GM19025 (cell line): ENCODE measurements at regions not wholly inside any gene's neighbourhood (a gene's known extent, or its start where the extent isn't known, plus 50 kb on each side); places are given as distances from the start of the nearest gene placed in this dataset.
"Not testable (repeated sequence)": the region's sequence is repeated elsewhere in the genome, so short reads cannot be mapped to it uniquely, and the experiment has no call there.

Experiments used
- ATAC-seq: cut with Tn5 transposase; IDR thresholded peaks from one replicate; pipeline ENCODE4 v1.9.1; 2021; ENCODE audit warnings: mild to moderate bottlenecking, low read depth, moderate library complexity; ENCODE audit not compliant: unreplicated experiment

DNA sequence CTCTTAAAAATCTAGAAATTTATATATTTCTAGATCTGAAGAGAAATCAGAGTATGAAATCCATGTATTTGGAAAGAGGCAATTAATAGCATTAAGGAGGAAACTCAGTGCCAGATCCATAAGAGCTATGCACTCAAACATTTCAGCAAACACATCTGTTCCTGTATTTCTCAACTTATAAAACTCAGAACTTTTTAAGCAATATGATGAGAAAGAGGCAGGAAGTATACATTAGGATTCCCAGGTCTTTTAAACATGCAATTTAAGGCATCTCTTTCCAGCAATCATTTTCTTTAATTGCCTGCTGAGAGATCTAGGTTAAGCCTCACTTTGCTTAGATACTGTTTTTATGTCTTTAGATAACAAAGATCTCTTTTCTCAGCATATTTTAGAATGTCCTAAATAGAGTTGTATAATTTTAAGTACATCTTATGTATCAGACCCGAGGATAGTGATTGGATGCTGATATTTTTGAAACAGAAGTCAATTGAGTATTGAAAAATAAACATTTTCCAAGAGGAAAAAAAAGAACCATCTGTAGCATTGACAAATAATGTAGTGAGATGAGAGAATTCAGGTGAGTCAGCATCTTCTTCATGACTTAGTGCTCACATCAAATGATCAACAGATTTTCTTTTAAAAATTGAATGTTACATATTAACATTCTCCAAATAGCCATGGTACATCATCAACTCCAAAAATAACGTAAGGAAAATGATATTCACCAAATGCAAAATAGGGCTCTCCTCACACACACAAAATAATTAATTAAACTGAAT is 461.4 kb upstream of the NOX3 start:
- no peak for ATAC-seq

DNA sequence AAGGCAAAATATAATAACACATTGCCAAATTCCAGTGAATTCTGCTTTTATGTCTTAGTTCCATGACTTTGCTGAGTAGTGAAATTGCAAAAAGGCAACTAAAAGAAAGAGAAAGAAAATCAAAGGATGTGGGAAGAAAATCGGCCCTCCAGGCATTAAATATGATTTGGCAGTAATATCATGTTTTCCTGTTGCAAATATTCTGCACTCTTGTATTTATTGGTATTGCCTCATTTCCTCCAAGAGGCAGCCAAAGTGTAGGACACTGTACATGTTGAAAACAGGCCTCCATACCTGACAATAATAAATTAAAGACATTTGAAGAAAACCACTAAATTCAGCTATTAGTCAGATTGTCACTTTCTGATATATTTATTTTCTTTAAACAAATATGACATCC is 460.0 kb upstream of the NOX3 start:
- ATAC-seq = no peak

DNA sequence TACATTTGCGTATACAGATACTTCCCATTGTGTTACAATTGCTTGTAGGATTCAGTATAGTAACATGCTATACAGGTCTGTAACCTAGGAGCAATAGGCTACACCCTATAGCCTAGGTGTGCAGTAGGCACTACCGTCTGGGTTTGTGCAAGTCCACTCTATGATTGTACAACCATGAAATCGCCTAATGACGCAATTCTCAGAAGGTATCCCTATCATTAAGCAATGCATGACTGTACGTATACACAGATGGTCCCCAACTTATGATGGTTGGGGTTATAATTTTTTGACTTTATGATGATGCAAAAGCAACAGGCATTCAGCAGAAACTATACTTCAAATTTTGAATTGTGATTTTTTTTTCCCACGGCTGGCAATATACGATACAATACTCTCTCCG is 458.2 kb upstream of the NOX3 start:
- no peak for ATAC-seq

DNA sequence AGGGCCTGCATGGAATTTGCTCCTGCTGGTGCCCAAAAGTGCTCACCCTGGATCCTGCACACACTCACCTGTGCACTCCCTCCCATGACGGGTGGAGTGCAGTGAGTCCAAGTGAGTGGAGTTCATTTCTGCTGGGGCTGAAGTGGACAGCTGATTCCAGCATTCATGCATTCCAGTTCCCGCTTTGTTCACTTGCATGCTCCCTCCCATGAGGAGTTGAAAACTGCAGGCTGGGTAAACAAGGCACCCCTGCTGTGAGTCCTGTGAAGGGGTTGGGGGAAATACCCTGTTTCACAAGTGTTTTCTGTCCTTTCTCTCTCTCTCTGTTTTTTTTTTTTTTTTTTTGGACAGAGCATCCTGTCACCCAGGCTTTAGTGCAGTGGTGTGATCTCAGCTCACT is 454.1 kb upstream of the NOX3 start:
- ATAC-seq = no peak

DNA sequence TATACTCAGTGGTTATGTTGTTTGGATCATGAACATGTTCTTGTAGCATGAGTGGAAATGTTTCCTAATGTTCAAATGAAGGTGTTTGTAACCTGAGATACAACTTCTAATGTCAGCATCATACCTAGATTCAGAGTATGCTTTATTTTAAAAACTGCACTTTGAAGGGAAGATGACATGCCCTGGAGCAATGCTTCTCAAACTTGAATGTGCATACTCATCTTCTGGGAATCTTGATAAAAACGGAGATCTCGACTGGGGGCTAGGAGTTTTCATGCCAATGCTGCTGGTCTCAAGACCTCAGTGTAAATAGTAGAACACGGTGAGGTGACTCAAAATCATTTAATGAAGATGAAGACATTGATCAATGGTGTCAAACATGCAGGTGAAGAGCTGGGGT is 440.0 kb upstream of the NOX3 start:
- no peak for ATAC-seq

DNA sequence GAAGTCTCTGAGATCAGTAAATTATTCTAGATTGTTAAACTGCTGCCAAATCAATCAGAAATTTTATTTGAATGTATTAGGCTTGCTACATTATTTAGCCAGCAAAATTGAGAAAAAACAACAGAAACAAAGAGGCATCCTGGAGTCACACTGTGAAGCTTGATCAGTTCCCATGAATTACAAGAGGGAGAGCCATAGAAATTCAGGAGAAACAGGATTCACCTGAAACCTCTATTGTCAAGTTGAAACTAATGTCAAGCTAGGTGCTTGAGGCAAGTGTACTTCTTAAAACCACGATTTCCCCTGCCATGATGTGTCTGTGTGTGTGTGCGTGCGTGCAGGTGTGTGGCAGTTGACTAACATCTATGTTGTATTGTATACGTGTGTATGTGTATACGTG is 439.1 kb upstream of the NOX3 start:
- ATAC-seq = no peak

DNA sequence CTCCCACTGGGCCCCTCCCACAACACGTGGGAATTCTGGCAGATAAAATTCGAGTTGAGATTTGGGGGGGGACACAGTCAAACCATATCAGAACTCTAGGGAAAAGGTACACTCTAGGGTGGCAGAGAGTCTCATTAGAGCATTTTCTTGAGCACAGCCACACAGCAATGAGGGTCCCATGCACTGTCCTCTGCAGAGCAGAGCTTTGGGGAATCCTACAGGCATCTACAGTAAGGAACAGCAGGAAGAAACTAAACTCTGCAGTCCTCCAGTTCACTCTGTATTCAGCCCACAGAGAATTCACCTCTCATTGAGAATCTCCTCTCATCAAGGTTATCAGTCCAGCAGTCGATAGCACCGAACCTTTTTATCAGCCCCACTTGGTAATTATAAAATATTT is 438.6 kb upstream of the NOX3 start:
- ATAC-seq = no peak

DNA sequence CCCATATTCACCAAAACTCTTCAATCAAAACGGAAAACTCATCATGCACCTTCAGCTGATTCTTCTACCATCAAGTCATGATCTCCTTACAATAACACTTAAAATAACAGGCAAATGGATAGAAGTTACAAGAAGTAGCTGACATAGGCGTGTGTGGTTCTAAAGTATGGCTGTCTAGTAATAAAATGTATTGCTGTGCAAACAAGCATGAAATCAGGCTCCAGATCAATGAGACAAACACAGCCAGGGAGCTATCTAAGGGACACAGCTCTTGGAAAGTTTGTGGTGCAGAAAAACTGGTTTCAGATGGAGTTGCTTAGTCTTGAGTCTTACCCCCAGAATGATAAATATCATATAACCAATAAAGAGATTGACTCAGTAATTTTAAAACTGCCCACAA is 434.8 kb upstream of the NOX3 start:
- ATAC-seq = no peak

DNA sequence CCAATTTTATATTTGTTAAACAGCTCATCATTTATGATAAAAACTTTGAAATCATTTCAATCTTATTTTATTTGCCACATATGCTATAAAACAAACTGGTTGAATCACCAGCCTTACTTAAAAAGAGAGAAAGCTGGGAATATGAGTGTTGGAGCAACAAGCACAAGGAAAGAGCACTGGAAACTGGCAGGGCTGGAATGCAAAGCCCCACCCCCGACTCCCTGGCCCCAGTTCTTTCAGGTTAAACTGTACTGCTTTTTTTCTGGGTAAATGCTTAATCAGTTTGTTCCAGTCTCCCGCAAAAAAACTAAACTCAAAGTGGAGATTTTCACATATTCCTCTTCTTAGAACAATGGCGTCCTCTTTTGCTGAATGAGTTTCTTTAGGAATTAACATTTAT is 433.8 kb upstream of the NOX3 start:
- ATAC-seq = no peak

DNA sequence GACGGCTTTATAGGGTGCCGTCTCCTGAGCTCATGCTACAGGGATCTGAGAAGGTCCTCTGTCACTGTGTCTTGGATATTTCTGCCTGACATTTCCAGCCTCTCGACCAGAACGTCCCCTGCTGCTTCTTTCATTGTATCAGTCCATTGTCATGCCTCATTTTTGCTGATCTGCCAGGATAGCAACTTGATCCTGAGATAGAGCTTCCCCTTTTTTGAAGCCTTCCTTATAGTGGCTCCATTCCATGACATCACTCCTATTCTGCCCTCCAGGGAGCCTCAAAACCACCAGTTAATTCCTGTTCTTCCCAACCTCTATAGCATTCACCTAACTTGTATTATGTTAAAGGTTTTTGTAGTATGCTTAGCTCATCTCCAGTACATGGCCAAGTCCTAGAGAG is 431.8 kb upstream of the NOX3 start:
- no peak for ATAC-seq

DNA sequence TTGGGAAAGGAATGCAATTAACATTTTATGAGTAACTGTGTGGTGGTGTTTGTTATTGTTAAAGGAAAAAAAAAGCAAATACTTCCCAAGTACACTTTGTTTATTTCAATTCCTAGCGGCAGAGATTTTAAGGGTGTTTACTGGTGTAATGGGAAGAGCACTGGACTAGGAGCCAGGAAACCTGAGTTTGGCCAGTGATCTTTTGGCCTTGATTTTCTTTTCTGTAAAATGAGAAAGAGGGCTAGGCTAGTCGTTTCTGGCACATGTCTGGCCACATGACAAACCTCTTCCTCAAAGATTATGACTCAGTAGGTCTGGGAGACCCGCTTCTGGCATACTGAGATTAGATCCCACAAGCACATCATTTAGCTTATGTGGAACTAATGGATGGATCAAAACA is 428.1 kb upstream of the NOX3 start:
- no peak for ATAC-seq

DNA sequence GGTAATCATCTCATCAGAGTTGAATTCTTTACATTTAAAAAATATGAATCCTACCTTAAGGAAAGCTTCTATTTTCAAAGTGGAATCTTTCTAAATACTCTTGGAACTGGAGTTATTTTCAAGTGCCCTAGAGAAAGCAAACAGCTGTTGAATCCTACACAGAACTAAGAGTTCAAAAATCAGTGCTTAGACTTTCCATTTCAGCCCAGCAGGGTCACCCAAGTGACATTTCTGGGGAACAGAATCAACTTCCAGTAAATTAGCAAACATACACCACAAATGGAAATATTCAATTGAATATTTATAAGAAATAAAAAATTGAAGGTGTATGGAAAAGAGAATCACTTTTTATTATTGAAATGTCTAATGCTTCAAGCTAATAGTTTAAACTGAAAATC is 427.7 kb upstream of the NOX3 start:
- ATAC-seq = no peak

DNA sequence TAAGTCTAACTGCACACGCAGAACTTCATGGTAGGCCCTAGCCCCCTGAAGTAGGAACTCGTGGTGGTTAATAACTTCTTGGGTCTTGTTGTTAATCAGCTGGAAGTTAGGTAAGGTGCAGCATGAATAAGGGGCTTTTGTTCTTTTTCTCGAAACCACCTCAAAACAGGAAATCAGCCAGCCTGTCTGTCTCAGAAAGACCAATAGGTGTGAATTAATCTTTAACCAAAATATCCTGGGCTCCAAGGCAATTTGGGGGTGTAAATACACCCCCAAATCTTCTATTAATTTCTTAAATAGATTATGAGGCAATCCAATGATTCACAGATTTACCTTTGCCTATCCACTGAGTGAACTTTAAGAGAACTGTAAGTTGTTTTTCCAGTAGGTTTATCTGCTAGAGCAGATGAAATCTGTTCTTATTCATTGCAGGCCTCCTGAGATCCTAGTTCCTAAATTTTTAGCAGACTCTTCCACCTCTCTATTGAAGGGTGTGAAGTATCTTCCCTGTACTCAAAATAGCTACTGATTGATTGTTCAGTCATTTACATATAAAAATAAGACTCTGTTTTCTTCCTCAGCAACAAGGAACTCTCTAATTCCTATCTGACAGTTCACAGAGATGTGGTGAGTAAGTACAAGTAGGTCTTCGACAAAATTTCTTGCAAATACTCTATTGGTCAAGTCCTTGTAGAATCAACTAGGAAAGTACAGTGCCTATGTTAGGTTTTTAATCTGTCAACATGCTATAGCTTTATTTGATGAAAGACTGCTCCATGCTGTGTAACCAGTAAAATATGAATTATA is 427.1 kb upstream of the NOX3 start:
- ATAC-seq = peak; percentile 76

DNA sequence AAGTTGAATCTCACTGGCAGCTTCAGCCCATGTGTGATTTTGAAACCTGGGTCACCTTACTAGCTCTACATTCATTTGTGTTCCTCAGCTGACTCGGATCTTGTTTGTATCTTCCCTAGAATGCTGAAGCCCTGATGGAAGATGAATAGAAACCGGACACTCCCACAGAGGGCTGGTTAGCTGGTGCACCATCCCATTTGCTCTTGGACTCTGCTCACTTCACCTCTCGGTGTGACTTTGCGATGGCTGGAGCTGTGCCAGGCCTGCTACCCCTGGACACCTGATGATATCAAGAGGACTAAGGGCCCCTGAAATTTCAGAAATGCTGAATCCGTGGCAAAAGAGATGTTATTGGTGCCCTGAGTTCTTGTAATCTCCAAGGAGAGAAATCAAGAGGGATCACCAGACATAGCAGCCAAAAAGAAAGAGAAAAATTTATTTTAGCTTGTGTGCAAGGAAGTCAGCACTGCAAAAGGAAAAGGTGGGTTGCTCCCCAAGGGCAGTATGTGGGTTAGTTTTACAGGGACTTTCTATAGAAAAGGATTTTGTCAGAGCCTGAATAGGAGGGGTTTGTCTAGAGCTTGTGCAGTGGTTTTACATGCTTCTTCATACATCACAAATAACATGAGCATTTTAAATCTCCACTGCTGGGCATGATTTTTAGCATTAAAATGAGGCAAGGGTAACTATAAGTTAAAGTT is 426.3 kb upstream of the NOX3 start:
- ATAC-seq = peak; percentile 31

DNA sequence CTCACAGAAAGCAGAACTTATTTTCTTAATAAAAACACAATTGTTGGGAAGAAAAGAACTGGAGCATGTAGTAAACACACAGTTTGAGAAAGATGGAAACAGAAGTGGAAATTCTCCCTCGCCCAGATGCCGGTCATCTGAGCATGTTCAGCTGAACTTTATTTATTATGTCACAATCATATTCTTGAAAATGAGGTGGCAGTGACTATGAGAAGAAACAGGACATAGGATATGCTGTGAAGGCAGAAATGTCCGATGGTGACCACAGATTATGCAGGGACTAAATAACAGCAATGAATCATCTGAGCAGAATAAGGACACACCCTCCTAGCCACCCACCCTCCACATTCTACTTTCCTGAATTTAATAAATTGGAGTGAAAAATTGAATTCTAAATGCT is 425.3 kb upstream of the NOX3 start:
- no peak for ATAC-seq

DNA sequence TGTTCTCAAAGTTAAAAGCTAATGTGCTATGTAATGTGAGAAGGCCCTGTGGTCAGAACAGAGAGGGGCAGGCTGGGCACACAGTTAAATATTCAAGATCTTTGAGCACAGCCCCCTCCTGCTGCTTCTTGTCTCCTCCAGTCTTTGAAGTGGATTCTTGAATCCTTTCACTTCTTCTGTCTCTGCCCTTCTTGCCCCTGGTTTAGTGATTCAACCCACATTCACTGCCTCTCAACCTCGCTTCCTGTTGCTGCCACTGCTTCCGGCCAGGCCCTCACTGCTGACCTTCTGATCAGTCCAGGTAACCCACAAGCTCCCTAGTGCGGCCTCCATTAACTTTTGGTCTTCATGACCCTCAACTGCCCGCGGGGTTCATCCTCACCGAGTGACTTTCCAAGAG is 417.3 kb upstream of the NOX3 start:
- ATAC-seq = peak; percentile 49

DNA sequence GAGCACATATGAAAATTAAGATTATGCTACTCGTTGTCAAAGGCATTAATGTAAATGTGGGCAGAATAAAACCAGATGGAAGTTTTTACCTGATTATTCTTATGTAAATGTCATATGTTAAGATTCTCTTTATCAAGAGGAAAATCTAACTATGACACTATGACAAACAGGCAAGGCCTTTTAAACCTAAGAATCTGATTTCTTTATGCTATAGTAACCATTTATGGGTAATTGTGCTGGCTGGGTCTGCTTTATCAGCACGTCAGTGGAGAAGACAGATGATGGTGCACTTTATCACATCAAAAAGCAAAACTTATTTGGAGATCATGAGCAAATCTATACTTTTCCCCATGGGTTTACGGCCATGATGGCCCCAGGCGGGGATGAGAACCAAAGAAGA is 412.0 kb upstream of the NOX3 start:
- no peak for ATAC-seq

DNA sequence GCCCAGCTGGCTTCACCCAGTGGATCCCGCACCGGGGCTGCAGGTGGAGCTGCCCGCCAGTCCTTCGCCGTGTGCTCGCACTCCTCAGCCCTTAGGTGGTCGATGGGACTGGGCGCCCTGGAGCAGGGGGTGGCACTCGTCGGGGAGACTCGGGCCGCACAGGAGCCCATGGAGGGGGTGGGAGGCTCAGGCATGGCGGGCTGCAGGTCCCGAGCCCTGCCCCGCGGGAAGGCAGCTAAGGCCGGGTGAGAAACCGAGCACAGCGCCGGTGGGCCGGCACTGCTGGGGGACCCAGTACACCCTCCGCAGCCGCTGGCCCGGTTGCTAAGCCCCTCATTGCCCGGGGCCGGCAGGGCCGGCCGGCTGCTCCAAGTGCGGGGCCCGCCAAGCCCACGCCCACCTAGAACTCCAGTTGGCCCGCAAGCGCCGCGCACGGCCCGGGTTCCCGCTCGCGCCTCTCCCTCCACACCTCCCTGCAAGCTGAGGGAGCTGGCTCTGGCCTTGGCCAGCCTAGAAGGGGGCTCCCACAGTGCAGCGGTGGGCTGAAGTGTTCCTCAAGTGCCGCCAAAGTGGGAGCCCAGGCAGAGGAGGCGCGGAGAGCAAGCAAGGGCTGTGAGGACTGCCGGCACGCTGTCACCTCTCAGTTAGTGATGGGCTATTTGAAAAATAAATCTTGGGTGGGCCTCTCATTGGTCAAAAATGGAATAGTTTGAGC is 411.2 kb upstream of the NOX3 start:
- ATAC-seq = not testable (repeated sequence)

DNA sequence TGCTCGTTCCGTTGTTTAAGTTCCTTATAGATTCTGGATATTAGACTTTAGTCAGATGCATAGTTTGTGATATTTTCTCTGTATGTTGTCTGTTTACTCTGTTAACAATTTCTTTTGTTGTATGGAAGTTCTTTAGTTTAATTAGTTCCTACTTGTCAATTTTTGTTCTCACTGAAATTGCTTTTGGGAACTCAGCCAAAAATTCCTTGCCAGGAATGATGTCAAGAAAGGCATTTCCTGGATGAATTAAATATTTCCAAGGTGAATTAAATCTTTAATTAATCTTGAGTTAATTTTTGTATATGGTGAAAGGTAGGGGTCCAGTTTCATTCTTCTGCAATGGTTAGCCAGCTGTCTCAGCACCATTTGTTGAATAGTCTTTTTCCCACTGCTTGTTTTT is 406.2 kb upstream of the NOX3 start:
- no peak for ATAC-seq

DNA sequence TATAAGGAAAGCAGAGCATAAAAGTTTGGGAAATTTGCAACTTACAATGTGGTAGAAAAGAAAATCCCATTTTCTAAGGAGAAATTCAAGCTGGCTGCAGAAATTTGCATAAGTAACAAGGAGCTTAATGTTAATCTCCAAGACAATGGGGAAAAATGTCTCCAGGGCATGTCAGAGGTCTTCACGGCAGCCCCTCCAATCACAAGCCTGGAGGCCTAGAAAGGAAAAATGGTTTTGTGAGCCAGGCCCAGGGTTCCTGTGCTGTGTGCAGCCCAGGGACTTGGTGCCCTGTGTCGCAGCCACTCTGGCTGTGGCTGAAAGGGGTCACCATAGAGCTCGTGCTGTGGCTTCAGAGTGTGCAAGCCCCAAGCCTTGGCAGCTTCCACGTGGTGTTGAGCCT is 403.3 kb upstream of the NOX3 start:
- ATAC-seq = not testable (repeated sequence)

DNA sequence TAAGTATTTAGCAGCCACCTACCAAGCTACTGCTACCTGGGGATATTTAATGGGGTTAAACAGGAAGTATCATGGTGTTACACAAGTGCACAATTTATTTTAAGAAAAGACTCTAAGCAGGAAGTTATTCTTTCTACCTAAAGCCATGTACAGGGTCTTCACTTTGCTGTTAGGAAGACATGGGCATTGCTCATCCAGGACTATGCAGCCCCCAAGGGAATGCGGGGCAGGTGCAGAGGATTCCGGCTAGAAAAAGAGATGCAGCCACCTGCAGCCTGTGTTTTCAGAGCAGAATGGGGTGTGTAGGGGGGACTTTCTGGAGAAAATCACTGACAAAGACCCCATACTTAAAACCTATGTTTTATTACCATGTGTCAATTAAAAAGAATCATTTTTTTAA is 399.1 kb upstream of the NOX3 start:
- ATAC-seq = no peak
